ENCODE measurements at regions not wholly inside any gene's neighbourhood (a gene's known extent, or its start where the extent isn't known, plus 50 kb on each side); places are given as distances from the start of the nearest gene placed in this dataset.

DNA sequence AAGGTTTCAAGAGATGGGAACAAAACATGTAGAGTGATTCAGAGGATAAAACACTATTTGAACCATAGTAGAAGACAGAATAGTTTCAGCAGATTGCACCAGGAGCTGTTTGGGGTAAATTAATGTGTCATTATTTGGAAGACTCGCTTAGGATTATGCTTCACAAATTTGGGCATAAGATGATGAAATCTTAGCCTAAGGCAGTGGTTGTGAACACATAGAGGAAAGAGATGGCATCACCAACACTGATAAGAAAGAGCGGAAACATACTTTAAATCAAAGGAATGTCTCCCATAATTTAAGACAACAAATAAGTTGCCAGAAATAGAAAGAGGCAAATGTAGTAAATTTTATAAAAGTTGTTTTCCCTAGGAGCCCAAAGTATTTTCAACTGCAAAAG is 66.1 kb upstream of the TBCA start:
- no peak for DNase-seq

- no peak for DNase-seq
Observed at GRCh38 chr5:77841616-77842015, 65.5 kb upstream of the TBCA start.

GRCh38 chr5:77840930-77841329 is 64.8 kb upstream of the TBCA start:
- no peak for DNase-seq

DNA sequence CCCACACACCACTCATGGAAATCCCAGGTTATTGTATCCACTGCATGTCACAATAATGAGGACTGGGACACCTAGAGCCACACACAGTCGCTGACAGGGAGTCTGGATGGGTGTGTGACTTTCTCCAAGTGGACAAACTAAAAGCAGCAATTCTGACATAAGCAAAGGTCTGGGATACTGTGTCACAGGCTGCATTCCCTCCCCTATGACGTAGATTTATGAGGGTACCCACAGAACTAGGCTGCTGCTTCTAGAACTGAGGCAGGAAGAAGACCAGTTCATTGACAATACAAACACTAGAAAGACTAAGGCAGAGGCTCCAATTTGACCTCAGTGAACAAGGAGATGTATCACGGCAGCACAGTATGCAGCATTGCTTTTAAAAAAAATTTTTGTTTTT is 63.6 kb upstream of the TBCA start:
- DNase-seq: no peak

GRCh38 chr5:77832938-77833337 is 56.8 kb upstream of the TBCA start:
- no peak for DNase-seq

GRCh38 chr5:77832166-77832770 is 56.1 kb upstream of the TBCA start:
- no peak for DNase-seq

DNA sequence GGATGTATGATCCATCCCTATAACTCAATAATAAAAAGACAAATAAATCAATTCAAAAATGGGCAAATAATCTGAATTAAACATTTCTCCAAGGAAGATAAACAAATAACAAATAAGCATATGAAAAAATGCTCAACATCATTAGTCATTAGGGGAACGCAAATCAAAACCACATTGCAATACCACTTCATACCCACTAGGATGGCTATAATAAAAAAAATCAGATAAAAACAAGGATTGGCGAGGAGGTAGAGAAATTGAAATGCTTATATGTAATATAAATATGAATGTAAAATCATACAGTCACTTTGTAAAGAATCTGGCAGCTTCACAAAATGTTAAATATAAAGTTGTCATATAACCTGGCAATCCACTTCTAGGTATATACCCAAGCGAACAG is 52.3 kb upstream of the TBCA start:
- no peak for DNase-seq
